ENCODE measurements at regions not wholly inside any gene's neighbourhood (a gene's known extent, or its start where the extent isn't known, plus 50 kb on each side); places are given as distances from the start of the nearest gene placed in this dataset.

GRCh38 chr3:83514130-83514914 lies 1444.5 kb upstream of the CADM2 start:
- DNase-seq: no peak

- no peak for DNase-seq
Measured at GRCh38 chr3:83515123-83515522, 1443.7 kb upstream of the CADM2 start.

- DNase-seq: no peak
Measured at GRCh38 chr3:83523470-83524073, 1435.2 kb upstream of the CADM2 start.

- DNase-seq: no peak
Measured at GRCh38 chr3:83524901-83525300, 1433.9 kb upstream of the CADM2 start.

GRCh38 chr3:83559082-83559481 lies 1399.7 kb upstream of the CADM2 start:
- DNase-seq: no peak

GRCh38 chr3:83567935-83568334 lies 1390.9 kb upstream of the CADM2 start:
- DNase-seq: no peak

GRCh38 chr3:83581546-83581945 lies 1377.2 kb upstream of the CADM2 start:
- DNase-seq: no peak

GRCh38 chr3:83601704-83602103 lies 1357.1 kb upstream of the CADM2 start:
- no peak for DNase-seq

- no peak for DNase-seq
Measured at GRCh38 chr3:83622526-83622925, 1336.3 kb upstream of the CADM2 start.

- no peak for DNase-seq
Measured at GRCh38 chr3:83625261-83625660, 1333.5 kb upstream of the CADM2 start.

GRCh38 chr3:83628471-83628870 lies 1330.3 kb upstream of the CADM2 start:
- DNase-seq: no peak

GRCh38 chr3:83632526-83632925 lies 1326.3 kb upstream of the CADM2 start:
- no peak for DNase-seq

GRCh38 chr3:83633758-83634157 lies 1325.0 kb upstream of the CADM2 start:
- no peak for DNase-seq

GRCh38 chr3:83649692-83650091 lies 1309.1 kb upstream of the CADM2 start:
- DNase-seq: no peak

- no peak for DNase-seq
Measured at GRCh38 chr3:83655083-83655482, 1303.7 kb upstream of the CADM2 start.

GRCh38 chr3:83662381-83662960 lies 1296.3 kb upstream of the CADM2 start:
- DNase-seq: no peak

- DNase-seq: no peak
Measured at GRCh38 chr3:83670416-83670815, 1288.4 kb upstream of the CADM2 start.

GRCh38 chr3:83683937-83684598 lies 1274.7 kb upstream of the CADM2 start:
- no peak for DNase-seq

- DNase-seq: no peak
Measured at GRCh38 chr3:83706669-83707068, 1252.1 kb upstream of the CADM2 start.

- DNase-seq: no peak
Measured at GRCh38 chr3:83715307-83715706, 1243.5 kb upstream of the CADM2 start.

GRCh38 chr3:83729576-83729975 lies 1229.2 kb upstream of the CADM2 start:
- DNase-seq: no peak

GRCh38 chr3:83734656-83735055 lies 1224.1 kb upstream of the CADM2 start:
- DNase-seq: no peak

- no peak for DNase-seq
Measured at GRCh38 chr3:83738202-83738601, 1220.6 kb upstream of the CADM2 start.

- DNase-seq: no peak
Measured at GRCh38 chr3:83740504-83740903, 1218.3 kb upstream of the CADM2 start.
